Ishikawa (cell line): ENCODE measurements at regions not wholly inside any gene's neighbourhood (a gene's known extent, or its start where the extent isn't known, plus 50 kb on each side); places are given as distances from the start of the nearest gene placed in this dataset.

ENCODE experiments used
- CEBPB ChIP-seq: IDR thresholded peaks from 2 replicates; pipeline ENCODE4 v1.6.1; 2012
- CREB1 ChIP-seq: IDR thresholded peaks from 2 replicates; pipeline ENCODE4 v1.6.1; 2012; ENCODE audit warnings: low read depth
- EGR1 ChIP-seq: IDR thresholded peaks from 2 replicates; pipeline ENCODE4 v1.6.1; 2012
- EP300 ChIP-seq: IDR thresholded peaks from 2 replicates; pipeline ENCODE4 v1.6.1; 2012; ENCODE audit warnings: borderline replicate concordance
- FOXM1 ChIP-seq: IDR thresholded peaks from 2 replicates; pipeline ENCODE4 v1.6.1; 2012; ENCODE audit warnings: low read depth, borderline replicate concordance
- MAX ChIP-seq: IDR thresholded peaks from 2 replicates; pipeline ENCODE4 v1.6.1; 2012
- NFIC ChIP-seq: IDR thresholded peaks from 2 replicates; pipeline ENCODE4 v1.6.1; 2012
- RAD21 ChIP-seq: IDR thresholded peaks from 2 replicates; pipeline ENCODE4 v1.6.1; 2012; ENCODE audit warnings: low read depth
- REST ChIP-seq: IDR thresholded peaks from 2 replicates; pipeline ENCODE4 v1.6.1; 2012; ENCODE audit warnings: low read depth, mild to moderate bottlenecking
- TAF1 ChIP-seq: IDR thresholded peaks from 2 replicates; pipeline ENCODE4 v1.6.1; 2012; ENCODE audit warnings: low read depth, mild to moderate bottlenecking
- TCF12 ChIP-seq: IDR thresholded peaks from 2 replicates; pipeline ENCODE4 v1.6.1; 2012; ENCODE audit warnings: low read depth
- TEAD4 ChIP-seq: IDR thresholded peaks from 2 replicates; pipeline ENCODE4 v1.6.1; 2012
- USF1 ChIP-seq: IDR thresholded peaks from 2 replicates; pipeline ENCODE4 v1.6.1; 2012
- YY1 ChIP-seq: IDR thresholded peaks from 2 replicates; pipeline ENCODE4 v1.6.1; 2012; ENCODE audit warnings: low read depth
- ZBTB7A ChIP-seq: IDR thresholded peaks from 2 replicates; pipeline ENCODE4 v1.6.1; 2012; ENCODE audit warnings: low read depth

DNA sequence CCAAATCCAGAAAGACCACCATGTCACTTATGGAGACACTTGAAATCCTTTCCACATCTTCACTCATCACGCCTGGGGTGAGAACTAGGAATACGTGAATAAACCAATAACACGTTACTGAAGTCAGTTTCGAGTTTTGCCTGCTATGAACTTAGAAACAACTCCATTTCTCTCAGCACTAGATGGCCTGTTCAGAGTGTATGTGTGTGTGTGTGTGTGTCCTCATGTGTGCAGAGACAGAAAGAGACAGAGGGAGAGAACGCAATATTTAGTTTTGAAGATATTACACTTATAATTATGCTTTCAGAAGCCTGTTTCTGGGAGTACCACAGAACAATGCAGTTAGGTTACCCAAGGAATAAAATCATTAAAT is 81.2 kb upstream of the CCN6 start:
- no peak for TF ChIP-seq EGR1

- TF ChIP-seq CREB1 (no peak), TEAD4 (peak; percentile 11; the same call in 1 of the 2 replicates)
Measured at GRCh38 chr6:111973118-111973761, 80.7 kb upstream of the CCN6 start.

DNA sequence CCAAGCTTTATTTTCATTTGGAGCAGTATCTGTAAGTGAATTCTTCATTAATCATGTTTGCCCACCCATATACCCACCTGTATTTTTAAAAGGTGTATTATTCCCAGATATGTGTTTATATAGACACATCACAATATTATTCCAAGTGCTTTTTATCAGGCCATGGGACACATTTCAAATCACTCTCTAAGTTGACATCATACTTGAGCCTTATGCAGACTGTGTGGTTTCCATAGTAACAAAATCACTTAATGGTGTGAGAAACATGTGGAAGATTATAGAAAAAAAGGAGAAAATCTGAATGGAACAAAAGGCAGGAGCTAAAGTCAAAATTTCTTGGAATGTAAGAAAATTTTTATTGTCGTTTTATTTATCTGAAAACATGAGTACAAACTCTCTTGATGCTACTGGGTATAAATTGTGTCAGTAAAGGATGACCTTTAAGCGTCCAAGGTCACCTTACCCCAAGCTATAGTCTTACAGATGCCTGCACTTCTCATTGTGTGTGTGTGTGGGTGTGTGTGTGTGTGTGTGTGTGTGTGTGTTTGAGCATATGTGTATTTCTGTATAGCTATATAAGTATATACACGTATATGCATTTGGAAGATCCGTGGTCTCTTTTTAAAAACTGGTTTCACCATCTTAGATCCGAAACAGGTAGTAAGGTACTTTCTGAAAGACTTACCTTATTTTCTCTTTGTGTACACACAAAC is 79.8 kb upstream of the CCN6 start:
- no peak for TF ChIP-seq YY1
- TF ChIP-seq MAX, result no peak
- no peak for TF ChIP-seq TEAD4
- no peak for TF ChIP-seq TCF12
- no peak for TF ChIP-seq RAD21

DNA sequence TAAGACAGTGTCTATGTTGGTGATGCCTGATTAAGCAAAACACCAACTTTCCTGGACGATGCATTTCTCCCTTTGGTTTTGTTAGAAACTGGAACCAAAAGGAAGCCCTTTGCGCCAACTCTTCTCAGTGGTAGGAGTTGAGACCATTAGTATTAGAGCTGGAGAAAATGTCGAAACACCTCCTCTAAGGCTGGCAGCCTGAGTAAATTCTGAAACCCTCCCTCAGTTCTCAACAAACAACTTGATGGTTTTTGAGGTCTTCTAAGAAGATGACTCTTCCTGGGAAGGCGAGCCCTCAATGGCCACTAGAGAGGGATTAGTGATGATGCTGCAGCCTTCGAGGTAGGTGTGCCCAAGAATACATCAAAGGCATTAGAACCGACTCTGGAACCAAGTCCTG is 78.4 kb upstream of the CCN6 start:
- TF ChIP-seq USF1, result no peak
- no peak for TF ChIP-seq CREB1
- no peak for TF ChIP-seq EP300
- TF ChIP-seq EGR1, result no peak
- TF ChIP-seq RAD21, result no peak
- TF ChIP-seq CEBPB, result no peak
- no peak for TF ChIP-seq FOXM1

- TF ChIP-seq REST, result no peak
- TF ChIP-seq NFIC, result no peak
- no peak for TF ChIP-seq RAD21
- no peak for TF ChIP-seq USF1
- TF ChIP-seq EP300, result no peak
- no peak for TF ChIP-seq CREB1
- no peak for TF ChIP-seq CEBPB
- no peak for TF ChIP-seq EGR1
- TF ChIP-seq TAF1, result no peak
- TF ChIP-seq MAX, result no peak
- TF ChIP-seq TCF12, result no peak
- no peak for TF ChIP-seq ZBTB7A
- no peak for TF ChIP-seq YY1
- no peak for TF ChIP-seq TEAD4
Measured at GRCh38 chr6:111976139-111976538, 77.8 kb upstream of the CCN6 start.

DNA sequence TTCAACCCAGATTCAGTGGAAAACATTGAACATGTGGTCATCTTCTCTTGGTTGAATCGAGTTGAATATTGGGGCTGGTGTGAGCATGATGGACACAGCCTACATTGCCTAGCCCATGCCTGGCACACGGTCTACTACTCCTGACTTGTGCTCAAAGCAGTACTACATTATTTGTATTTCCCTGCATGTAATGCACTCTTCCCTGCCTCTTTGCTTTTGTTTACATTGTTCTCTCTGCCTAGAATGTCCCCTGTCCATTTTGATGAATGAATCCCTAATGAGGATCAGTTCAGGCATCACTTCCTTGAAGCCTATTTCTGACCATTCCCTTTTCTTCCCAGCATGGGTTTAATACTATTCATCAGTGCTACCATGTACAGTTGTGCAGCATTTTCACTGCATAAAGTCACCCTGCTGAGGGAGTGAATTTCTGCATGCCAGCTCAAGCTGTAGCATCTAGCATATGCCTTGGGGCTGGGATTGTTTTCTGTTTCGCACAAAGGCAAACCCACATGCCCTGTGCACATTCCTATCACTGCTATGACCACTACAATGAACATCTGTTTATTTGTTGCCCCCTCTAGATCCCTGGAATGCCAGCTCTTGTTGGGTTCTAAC is 75.3 kb upstream of the CCN6 start:
- TF ChIP-seq CREB1 (no peak), REST (no peak), TCF12 (no peak), USF1 (no peak), FOXM1 (no peak), ZBTB7A (no peak)
